HG03575 (cell line): ENCODE measurements at regions not wholly inside any gene's neighbourhood (a gene's known extent, or its start where the extent isn't known, plus 50 kb on each side); places are given as distances from the start of the nearest gene placed in this dataset.
"Not testable (repeated sequence)": the region's sequence is repeated elsewhere in the genome, so short reads cannot be mapped to it uniquely, and the experiment has no call there.

Experiments used
- ATAC-seq: cut with Tn5 transposase; IDR thresholded peaks from one replicate; pipeline ENCODE4 v1.9.1; 2021; ENCODE audit not compliant: unreplicated experiment, insufficient number of reproducible peaks, low FRiP score; ENCODE audit errors: extremely low read depth

DNA sequence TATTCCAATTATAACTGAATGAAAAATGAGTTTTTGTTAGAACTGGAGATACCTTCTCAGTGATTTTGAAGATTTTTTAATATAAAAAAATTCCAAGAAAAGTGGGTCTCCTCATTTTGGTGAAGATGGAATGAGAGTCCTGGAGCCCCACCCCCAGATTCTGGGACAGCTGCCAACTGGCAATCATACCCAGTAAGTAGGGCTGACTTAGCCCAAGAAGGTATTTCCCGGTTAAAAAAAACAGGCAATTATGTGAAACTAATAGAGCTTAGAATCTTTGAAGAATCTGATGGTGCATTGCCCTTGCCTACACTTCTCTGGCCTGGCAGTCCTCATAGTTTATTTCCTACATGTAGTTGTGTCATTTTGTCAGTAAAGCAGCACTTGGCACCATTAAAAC is 52.8 kb upstream of the VWDE start:
- no peak for ATAC-seq

DNA sequence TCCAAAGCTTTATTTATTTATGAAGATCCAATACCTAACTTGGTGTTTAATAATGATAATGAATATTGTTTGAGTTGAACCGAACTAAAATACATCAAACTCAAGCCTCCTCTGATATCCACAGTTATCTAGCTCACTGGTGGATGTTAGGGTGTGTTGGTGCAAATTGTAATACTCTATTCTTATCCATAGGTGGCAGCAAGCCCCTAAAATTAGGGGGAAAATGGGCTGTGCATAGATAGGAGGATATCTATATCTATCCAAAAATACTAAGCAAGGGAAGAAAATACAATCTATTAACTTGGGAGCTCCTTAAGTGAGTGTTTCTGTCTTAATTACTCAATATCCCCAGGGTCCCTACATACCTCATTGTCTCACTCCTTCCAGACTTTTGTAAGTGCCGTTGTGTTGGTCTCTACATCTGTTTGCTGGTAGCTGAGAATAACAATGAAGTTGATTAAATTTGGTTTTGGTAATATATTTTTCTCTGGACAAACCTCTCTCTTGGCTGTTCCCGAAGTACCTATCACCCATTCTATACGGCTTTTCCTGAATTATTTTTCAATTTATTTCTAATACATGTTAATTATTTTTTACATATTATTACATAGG is 55.0 kb upstream of the VWDE start:
- ATAC-seq = peak; percentile 96

DNA sequence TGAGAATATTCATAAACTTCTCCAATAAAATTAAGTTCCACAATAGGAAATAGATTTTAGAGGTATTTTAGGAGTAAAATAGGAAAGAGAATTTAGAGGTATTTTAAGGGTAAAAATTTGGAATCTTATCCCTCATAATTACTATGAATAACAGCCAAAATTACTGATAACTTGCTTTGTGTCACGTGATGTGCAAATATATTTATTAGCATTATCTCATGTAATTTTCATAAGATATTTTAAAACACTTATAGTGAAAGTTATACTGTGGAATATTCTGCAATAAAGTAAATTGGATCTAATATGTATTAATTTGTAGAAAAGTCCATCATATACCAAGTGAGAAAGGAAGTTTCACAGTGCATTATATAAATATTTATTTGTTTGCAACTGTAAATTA is 64.2 kb upstream of the VWDE start:
- ATAC-seq = no peak

DNA sequence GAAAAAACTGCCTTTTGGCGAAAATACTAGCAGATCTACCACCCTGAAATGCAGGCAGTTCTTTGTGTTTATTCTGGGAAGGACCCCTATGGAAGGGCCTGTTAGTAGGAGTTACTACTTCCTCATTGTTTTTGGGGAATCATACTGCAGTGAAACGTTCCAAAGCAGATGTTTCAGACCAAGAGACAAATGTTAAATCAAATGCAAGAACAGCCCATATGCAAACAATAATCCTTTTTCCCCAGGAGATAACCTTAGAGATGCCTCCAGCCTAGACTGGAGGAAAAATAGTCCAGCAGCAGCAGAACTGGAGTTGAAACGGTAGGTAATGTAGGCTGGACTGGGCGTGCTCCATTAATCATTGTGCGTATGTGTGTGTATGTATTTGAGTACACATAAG is 65.9 kb upstream of the VWDE start:
- no peak for ATAC-seq

DNA sequence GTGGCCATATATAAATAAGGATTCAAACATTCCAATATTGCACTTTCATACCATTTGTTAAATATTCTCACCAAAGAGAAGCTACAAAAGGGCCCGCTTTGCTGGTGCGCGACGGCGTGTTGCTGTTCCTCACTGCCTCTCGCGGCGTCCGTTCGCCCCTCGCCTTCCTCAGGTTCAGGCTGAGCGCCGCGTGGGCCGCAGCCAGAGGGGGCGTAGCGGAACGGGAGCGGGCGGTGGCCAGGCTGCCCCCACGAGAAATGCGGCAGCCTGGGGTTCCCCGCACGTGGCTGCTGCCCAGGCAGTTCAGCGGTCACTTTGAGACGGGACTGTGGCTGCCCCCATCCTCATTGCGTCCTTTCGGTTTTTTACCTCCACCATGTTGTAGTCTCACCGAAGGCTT is 67.3 kb upstream of the VWDE start:
- ATAC-seq = no peak

DNA sequence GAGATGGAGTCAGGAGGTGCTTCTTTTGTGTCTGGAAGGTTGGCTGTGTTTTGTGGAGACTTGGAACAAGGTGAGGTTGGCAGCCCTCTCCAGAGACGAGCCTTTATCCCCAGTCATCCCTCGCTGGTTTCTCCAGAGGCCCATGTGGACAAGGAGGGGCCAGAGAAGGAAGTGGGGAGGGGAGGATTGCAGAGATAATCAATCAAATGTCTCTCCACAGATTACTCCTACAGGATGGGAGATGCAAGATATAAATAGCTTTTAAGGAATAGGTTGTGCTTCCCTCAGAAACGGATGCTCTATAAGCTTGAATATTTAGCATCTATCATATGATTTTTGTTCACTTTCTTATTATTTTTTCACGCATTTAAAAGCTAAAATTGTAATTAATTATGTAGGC is 70.4 kb upstream of the VWDE start:
- no peak for ATAC-seq

DNA sequence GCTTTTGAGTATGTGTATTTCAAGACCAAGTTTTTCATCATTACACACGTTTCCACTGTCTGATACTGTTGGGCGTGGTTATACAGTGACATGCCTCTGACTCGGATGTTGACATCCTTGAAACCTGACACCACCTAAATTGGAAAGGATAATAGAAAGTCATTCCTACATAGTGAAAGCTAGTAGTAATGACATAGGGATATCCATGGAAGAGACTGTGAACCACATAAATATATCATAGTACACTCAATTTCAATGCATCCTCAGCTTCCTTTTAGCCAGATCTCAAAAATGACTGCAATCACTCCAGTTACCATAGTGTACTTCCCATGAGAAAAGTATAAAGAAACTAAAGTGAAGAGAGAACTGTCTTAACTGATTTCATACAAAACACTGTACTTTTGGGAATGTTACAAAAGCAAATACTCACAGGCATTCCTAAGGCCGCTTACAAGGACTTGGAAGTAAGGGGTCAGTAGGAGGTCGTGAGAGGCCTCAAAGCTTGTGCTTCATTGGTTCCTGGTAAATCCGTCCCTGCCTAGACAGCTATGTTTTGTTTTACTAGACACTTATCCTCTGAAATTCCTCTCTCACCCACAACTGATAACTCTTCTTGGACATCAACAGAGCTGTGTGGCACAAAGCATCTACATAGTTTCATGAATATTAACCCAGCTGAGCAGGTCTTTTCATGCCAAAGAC is 71.8 kb upstream of the VWDE start:
- ATAC-seq = no peak

DNA sequence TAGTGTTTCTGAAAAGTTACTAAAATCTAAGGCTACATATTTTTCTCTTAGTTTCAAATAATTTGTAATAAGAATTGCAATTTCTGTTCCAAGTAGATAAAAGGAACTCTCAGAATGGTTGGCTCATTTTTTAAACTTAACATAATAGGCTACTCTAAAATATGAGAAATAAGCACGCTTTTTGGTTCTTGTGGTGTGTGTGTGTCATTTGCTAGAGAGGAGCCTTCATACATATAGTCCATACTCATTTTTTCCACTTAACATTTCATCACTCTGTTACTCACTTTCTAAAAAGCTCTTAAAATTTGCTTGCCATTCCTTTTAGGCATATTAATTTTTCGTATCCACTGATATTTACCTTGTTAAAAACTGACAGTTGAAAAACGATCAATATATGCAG is 74.0 kb upstream of the VWDE start:
- ATAC-seq = no peak

DNA sequence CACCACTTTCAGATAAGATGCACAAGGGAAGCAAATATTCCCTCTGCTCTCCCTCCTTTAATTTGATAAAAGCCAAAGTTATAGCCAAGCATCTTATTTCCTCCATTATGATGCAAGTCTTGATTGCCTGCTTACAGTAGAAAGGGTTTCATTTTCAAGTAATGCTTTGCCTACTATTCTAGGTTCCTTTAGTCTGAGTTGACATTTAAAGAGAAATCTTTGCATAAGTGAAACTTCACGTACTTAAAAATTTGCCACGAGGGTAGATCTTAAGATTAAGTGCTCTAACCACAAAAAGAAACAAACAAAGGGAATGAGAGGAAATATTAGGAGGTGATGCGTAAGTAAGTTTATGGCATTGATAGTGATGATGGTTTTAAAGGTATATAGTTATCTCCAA is 78.1 kb upstream of the VWDE start:
- ATAC-seq = peak; percentile 92

DNA sequence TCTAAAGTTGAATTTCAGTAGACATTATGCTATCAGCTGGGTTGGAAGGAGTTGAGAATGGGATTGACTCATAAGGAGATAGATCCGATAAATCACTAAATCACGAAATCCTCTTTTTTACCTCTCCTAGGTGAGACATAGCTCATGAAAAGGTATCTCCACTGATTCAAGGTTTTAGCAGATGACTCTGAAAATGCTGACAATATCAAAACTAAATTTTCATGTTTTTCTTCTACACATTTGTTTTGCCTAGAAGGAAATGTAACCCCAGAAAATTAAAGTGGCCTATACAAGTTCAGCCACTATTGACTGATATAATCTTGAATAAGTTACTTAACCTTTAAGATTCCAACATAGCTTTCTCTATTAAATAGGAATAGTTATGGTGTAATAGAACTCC is 82.2 kb upstream of the VWDE start:
- no peak for ATAC-seq

DNA sequence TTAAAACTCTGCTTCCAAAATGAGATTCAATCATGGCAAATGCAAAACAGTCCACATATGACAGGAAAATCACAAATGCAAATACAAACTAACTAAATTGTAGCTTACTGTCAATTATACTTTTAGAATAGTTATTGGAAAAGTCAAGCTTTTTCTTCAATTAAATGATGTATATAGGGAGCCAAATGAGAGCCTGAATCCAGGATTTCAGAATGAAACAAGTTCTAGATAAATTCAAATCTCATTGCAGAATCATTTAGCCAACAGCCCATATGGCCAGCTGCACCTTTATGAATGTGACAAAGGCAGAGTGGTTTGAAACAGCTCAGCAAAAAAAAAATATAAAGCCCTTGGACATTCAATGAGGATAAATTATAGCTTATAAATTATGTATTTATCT is 82.2 kb upstream of the SCIN start:
- ATAC-seq = no peak

DNA sequence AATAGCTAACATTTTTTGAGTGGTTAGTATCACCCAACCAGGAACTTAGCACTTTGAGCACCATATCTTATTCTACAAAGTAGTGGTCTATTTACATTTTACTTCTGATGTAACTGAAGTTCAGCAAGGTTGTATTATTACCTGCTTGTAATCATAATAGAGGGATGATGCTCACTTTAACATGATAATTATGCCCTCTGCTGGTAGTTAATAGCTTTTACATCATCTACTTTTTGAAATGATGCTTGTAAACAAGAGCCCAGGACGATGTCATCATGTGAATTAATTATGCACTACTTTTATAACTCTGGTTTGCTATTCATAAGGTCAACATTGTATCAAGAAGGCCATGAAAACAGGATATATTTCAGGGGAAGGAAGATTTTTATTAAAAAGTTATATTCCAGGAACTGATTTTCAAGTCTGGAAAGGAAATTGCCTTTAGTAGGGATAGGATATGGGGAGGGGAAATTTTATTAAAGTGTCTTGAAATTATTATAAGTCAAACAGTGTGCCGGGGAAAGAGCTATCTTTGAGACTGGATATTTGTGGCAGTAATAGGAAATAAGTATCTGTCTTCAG is 80.3 kb upstream of the SCIN start:
- no peak for ATAC-seq

DNA sequence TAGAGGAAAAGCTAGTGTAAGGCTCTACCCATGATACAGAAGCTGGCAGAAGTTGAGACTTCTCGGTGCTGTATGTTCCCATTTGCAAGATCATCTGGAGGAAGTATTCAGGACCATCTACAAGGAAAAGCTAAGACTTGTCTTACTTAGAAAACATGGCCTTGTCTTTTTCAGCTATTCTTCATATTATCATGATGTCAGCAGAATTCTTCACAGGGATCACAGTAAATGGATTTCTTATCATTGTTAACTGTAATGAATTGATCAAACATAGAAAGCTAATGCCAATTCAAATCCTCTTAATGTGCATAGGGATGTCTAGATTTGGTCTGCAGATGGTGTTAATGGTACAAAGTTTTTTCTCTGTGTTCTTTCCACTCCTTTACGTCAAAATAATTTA is 79.6 kb upstream of the SCIN start:
- no peak for ATAC-seq

DNA sequence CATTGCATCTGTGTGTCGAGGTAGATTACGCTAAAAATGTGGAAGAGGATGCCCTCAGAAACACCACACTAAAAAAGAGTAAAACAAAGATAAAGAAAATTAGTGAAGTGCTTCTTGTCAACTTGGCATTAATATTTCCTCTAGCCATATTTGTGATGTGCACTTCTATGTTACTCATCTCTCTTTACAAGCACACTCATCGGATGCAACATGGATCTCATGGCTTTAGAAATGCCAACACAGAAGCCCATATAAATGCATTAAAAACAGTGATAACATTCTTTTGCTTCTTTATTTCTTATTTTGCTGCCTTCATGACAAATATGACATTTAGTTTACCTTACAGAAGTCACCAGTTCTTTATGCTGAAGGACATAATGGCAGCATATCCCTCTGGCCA is 79.0 kb upstream of the SCIN start:
- no peak for ATAC-seq

DNA sequence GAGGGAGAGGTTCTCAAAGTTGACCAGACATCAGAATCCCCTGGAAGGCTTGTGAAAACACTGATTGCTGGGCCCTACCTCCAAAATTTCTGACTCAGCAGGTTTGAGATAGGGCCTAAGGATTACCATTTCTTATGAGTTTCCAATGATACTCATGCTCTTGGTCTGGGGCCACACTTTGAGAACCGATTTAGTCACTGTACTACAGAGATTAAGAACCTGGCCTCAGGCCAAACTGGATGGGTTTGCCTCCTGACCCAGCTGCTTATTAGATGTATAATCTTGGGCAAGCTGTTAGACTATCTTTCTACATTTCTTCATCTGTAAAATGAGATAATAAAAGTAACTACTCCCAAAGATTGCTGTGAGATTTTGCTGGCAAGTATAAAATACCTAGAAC is 77.1 kb upstream of the SCIN start:
- ATAC-seq = no peak

DNA sequence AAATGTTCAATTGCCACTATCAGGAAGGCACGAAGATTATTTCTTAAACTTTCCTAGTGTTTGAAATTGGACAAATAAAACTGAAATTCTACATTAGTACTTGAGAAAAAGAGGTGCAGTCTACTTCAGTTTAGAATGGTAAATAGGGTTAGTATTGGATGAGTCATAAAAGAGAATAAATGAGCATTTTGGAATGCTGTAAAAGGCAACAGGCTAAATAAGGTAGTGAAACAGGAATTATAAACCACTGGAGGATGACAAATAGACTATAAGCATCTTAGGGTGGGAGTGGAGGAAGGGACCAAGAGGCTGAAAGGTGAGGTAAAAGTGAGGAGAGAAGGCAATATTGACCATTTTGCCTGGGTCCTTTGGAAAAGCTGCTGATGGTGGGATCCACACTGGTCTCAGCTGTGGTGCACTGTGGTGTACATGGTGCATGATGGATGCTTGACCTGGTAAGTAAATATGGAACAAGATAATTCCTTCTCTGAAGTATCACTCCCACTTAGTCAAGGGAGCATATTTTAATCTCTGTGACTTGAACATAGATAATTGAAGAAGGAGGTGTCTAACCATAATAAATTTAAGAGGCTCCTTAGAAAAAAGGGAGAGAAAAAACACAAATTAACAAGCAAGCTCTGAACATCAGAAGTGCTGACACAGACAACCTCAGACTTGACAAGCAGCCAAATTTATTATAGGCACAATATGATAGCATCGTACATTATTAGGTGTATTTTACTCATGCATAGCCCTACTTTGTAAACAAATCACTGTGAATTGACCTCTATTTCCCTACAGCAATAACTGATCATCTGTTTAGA is 76.4 kb upstream of the SCIN start:
- ATAC-seq = no peak

DNA sequence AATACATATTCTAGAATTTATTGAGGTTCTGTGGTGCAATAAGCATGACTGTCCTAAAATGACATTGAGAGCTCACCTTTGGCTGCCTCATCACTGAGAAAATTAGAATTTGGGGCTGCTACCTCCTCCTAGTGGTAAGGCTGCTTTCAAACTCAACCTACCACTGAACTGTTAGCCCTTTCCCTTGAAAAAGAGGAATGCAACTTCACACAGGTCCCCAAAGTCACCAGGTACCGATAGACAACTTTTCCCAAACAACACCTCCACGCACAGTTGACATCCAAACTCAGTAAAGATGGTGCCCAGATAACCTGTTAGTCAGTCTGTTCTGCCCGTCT is 75.9 kb upstream of the SCIN start:
- ATAC-seq = no peak

DNA sequence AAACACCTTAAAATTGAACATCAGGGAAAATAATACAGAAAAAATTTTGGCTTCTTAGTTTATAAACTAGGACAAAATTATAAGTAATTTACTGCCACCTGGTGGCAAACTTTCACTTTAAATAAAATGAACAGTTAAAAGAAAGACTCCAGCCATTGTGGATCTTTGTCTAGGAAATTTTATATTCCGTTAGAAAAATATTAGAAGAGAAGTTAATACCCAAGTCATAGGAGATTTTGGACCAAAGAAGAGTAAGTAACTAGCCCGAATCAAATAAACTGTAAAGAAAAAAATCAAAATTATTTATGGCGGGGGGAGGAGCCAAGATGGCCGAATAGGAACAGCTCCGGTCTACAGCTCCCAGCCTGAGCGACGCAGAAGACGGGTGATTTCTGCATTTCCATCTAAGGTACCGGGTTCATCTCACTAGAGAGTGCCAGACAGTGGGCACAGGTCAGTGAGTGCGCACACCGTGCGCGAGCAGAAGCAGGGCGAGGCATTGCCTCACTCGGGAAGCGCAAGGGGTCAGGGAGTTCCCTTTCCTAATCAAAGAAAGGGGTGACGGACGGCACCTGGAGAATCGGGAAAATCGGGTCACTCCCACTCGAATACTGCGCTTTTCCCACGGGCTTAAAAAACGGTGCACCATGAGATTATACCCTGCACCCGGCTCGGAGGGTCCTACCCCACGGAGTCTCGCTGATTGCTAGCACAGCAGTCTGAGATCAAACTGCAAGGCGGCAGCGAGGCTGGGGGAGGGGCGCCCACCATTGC is 73.4 kb upstream of the SCIN start:
- not testable (repeated sequence) for ATAC-seq

DNA sequence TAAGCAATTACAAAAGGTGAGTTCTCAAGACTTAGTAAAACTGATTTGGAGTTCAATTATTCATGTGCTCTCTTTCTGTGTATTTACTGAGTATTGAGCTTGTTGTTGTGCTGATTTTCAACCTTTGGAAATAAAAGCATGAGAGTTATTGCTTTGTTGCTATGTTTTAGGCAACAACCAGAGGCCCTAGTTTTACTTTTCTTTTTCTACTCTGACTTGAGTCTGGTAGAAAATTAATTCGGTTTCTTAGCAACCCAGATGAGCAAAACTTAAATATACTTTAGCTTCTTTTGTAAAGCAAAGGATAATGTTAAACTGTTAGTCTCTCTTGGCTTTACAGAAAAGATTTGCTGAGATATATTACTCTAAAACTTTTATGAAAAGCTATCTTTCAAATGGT is 66.4 kb upstream of the SCIN start:
- ATAC-seq = no peak
